Gastrocnemius medialis (tissue), 4 donors: ENCODE measurements at regions not wholly inside any gene's neighbourhood (a gene's known extent, or its start where the extent isn't known, plus 50 kb on each side); places are given as distances from the start of the nearest gene placed in this dataset.
"Not testable (repeated sequence)": the region's sequence is repeated elsewhere in the genome, so short reads cannot be mapped to it uniquely, and the experiment has no call there.

ENCODE experiments used
- CTCF ChIP-seq, 5 experiments: fragments of 450-650 bp in 3 of 5; fragments of 200-600 bp in 2 of 5; sonication (generic) in 2 of 5; IDR thresholded peaks in 4 of 5; conservative IDR thresholded peaks in 1 of 5; 1 replicate in 4 of 5; 2 replicates in 1 of 5; pipeline ENCODE4 v1.5.1; 2016 to 2019; ENCODE audit warnings: antibody characterized with exemption in 5 of 5, mild to moderate bottlenecking in 3 of 5, moderate library complexity in 3 of 5
- POLR2A ChIP-seq, 2 donors: fragments of 450-650 bp; IDR thresholded peaks; one replicate each; pipeline ENCODE4 v1.6.1; 2017; ENCODE audit warnings: antibody characterized with exemption in 2 of 2, mild to moderate bottlenecking in 2 of 2, moderate library complexity in 2 of 2

GRCh38 chrY:23852329-23852728 lies 195.5 kb downstream of the CDY1B start:
- TF ChIP-seq CTCF (IDR thresholded peaks at IDR 0.05 in 4 of 5, conservative IDR thresholded peaks at IDR 0.05 in 1 of 5); POLR2A (IDR thresholded peaks at IDR 0.05): not testable (repeated sequence)
